ENCODE measurements at regions not wholly inside any gene's neighbourhood (a gene's known extent, or its start where the extent isn't known, plus 50 kb on each side); places are given as distances from the start of the nearest gene placed in this dataset.

DNA sequence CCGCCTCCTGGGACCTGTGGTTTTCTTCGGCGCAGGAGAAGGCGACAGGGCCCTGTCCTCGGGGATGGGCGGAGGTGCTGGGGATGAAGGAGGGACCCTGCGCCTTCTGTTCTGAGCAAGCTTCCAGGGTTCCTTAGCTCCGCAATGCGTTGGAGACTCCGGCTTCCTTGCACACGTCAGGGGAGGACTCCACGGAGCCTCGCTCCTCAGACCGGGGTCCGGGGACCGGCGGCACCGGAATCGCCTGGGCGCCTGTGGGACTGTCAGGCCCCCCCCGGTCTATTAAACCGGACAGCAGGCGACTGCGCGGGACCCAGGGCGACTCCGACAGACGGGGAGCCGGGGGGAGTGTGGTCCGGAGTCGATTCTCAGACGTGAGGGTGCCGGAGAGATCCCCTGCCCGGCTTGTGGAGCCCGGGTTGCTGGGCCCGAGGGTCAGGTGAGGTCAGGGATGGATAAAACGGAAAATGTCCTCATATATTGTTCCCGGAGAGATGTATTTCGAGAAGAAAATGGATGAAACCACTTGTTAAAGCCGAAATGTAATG, 227.4 kb downstream of the TEX29 start:
- Mint-ChIP-seq H3K4me3 (ENCODE audit: unreplicated experiment) (no peak overlapping the region), H3K9me3 (ENCODE audit: unreplicated experiment) (peaks cover 6% of the 10 kb centered on the region), H3K27me3 (ENCODE audit: unreplicated experiment) (peaks cover 10% of the 10 kb centered on the region), H3K27ac (ENCODE audit: unreplicated experiment) (no peak overlapping the region), H3K4me1 (ENCODE audit: low read depth, unreplicated experiment) (no peaks in the 10 kb centered on the region), H3K36me3 (ENCODE audit: unreplicated experiment) (no peaks in the 10 kb centered on the region)
- TF ChIP-seq CTCF (IDR thresholded peaks at IDR 0.05; ENCODE audit: partially characterized antibody, unreplicated experiment), result no peak
- no peak for DNase-seq

GRCh38 chr13:111548301-111548700, 227.9 kb downstream of the TEX29 start:
- TF ChIP-seq CTCF (IDR thresholded peaks at IDR 0.05; ENCODE audit: partially characterized antibody, unreplicated experiment), result no peak
- Mint-ChIP-seq H3K36me3 (ENCODE audit: unreplicated experiment) (no peaks in the 10 kb centered on the region), H3K27ac (ENCODE audit: unreplicated experiment) (no peak overlapping the region)

GRCh38 chr13:111548805-111549204, 228.4 kb downstream of the TEX29 start:
- H3K27ac Mint-ChIP-seq (ENCODE audit: unreplicated experiment), result no peak overlapping the region
- no peak overlapping the region for H3K4me3 Mint-ChIP-seq (ENCODE audit: unreplicated experiment)
- peaks cover 10% of the 10 kb centered on the region for H3K27me3 Mint-ChIP-seq (ENCODE audit: unreplicated experiment)
- H3K4me1 Mint-ChIP-seq (ENCODE audit: low read depth, unreplicated experiment), result peaks cover 2% of the 10 kb centered on the region
- DNase-seq, result no peak
- H3K9me3 Mint-ChIP-seq (ENCODE audit: unreplicated experiment), result peaks cover 6% of the 10 kb centered on the region
- no peak for TF ChIP-seq CTCF (IDR thresholded peaks at IDR 0.05; ENCODE audit: partially characterized antibody, unreplicated experiment)
- no peaks in the 10 kb centered on the region for H3K36me3 Mint-ChIP-seq (ENCODE audit: unreplicated experiment)

More at GRCh38 chr13:111548301-111548700, 227.9 kb downstream of the TEX29 start:
- Mint-ChIP-seq H3K9me3 (ENCODE audit: unreplicated experiment) (peaks cover 6% of the 10 kb centered on the region), H3K4me3 (ENCODE audit: unreplicated experiment) (no peak overlapping the region), H3K4me1 (ENCODE audit: low read depth, unreplicated experiment) (peaks cover 2% of the 10 kb centered on the region), H3K27me3 (ENCODE audit: unreplicated experiment) (peaks cover 10% of the 10 kb centered on the region)
- DNase-seq, result no peak

DNA sequence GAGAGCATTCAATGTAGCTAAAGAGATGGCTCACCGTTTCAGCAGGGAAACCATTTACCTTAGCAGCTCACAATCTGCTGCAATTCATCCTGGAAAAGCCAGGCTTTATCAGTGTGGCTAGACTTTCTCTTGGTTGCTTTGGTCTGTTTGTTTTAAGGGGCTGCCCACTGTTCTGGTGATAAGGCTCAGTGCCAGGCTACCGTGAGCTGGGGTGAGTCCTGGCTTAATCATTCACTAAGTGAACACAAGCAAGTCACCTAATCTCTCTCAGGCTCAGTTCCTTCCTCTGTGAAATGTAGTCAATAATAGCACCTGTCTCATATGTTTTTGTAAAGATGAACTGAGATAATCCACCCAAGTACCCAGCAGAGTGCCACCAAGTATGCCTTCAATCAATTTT, 229.0 kb downstream of the TEX29 start:
- Mint-ChIP-seq H3K27ac (ENCODE audit: unreplicated experiment) (no peak overlapping the region), H3K4me1 (ENCODE audit: low read depth, unreplicated experiment) (peaks cover 2% of the 10 kb centered on the region), H3K36me3 (ENCODE audit: unreplicated experiment) (no peaks in the 10 kb centered on the region), H3K4me3 (ENCODE audit: unreplicated experiment) (no peak overlapping the region), H3K27me3 (ENCODE audit: unreplicated experiment) (peaks cover 5% of the 10 kb centered on the region), H3K9me3 (ENCODE audit: unreplicated experiment) (peaks cover 6% of the 10 kb centered on the region)
- DNase-seq, result no peak
- no peak for TF ChIP-seq CTCF (IDR thresholded peaks at IDR 0.05; ENCODE audit: partially characterized antibody, unreplicated experiment)

- Mint-ChIP-seq H3K36me3 (ENCODE audit: unreplicated experiment) (no peaks in the 10 kb centered on the region), H3K9me3 (ENCODE audit: unreplicated experiment) (peaks cover 6% of the 10 kb centered on the region), H3K27me3 (ENCODE audit: unreplicated experiment) (peaks cover 3% of the 10 kb centered on the region), H3K4me3 (ENCODE audit: unreplicated experiment) (no peak overlapping the region), H3K27ac (ENCODE audit: unreplicated experiment) (no peak overlapping the region), H3K4me1 (ENCODE audit: low read depth, unreplicated experiment) (peaks cover 2% of the 10 kb centered on the region)
- DNase-seq, result no peak
- no peak for TF ChIP-seq CTCF (IDR thresholded peaks at IDR 0.05; ENCODE audit: partially characterized antibody, unreplicated experiment)
Measured at GRCh38 chr13:111550062-111550461, 229.6 kb downstream of the TEX29 start.

Data from glutamatergic neuron (in vitro differentiated cells).